ENCODE measurements at regions not wholly inside any gene's neighbourhood (a gene's known extent, or its start where the extent isn't known, plus 50 kb on each side); places are given as distances from the start of the nearest gene placed in this dataset.
A peak's percentile ranks its signal among the peaks of the same experiment; 100 is the strongest.
"Not testable (repeated sequence)": the region's sequence is repeated elsewhere in the genome, so short reads cannot be mapped to it uniquely, and the experiment has no call there.

GRCh38 chr20:52060794-52061714, 130.5 kb downstream of the ZFP64 start:
- ChIA-PET POLR2A (no interaction called here), CTCF (interaction anchor here (0.6 to 1.0 kb wide), 3 partner anchors 14 to 376 kb away, joined by 3 to 4 read pairs (median 4); no protein-coding TSS in a partner anchor)
- peak; percentile 24 for DNase-seq (ENCODE audit: extremely low spot score)
- TF ChIP-seq SUZ12 (IDR thresholded peaks at IDR 0.05) (no peak), ELF4 (IDR thresholded peaks at IDR 0.05) (no peak), FOXK2 (IDR thresholded peaks at IDR 0.05) (no peak), FOXM1 (IDR thresholded peaks at IDR 0.05; ENCODE audit: borderline replicate concordance) (no peak), ARNT (IDR thresholded peaks at IDR 0.05) (no peak), FOXA1 (IDR thresholded peaks at IDR 0.05) (no peak), LEF1 (IDR thresholded peaks at IDR 0.05; ENCODE audit: borderline replicate concordance) (no peak), ZNF384 (IDR thresholded peaks at IDR 0.05) (no peak), BHLHE40 (IDR thresholded peaks at IDR 0.05; ENCODE audit: borderline replicate concordance) (no peak), TARDBP (IDR thresholded peaks at IDR 0.05) (no peak), NFRKB (IDR thresholded peaks at IDR 0.05) (no peak), L3MBTL2 (conservative IDR thresholded peaks at IDR 0.05) (no peak), PKNOX1 (IDR thresholded peaks at IDR 0.05) (no peak), HDGF (IDR thresholded peaks at IDR 0.05; ENCODE audit: borderline replicate concordance) (no peak)

- CTCF ChIA-PET, result interaction anchor here (0.6 kb wide), 1 partner anchor 71 kb away, joined by 3 read pairs; no protein-coding TSS in a partner anchor
- DNase-seq (ENCODE audit: extremely low spot score); POLR2A ChIA-PET: not testable (repeated sequence)
Observed at GRCh38 chr20:52057133-52057532, 134.4 kb downstream of the ZFP64 start.

- ChIA-PET CTCF (interaction anchor here (0.6 kb wide), 1 partner anchor 72 kb away, joined by 3 read pairs; no protein-coding TSS in a partner anchor), POLR2A (no interaction called here)
- DNase-seq (ENCODE audit: extremely low spot score), result no peak
- TF ChIP-seq ZNF384 (IDR thresholded peaks at IDR 0.05), result no peak
- no peak for TF ChIP-seq LEF1 (IDR thresholded peaks at IDR 0.05; ENCODE audit: borderline replicate concordance)
- TF ChIP-seq FOXA1 (IDR thresholded peaks at IDR 0.05), result no peak
Observed at GRCh38 chr20:52056203-52057062, 135.1 kb downstream of the ZFP64 start.

GRCh38 chr20:52054123-52054522, 137.5 kb downstream of the ZFP64 start:
- CTCF ChIA-PET, result no interaction called here
- POLR2A ChIA-PET, result no interaction called here
- TF ChIP-seq FOXA1 (IDR thresholded peaks at IDR 0.05) (no peak), FOXK2 (IDR thresholded peaks at IDR 0.05) (no peak), PKNOX1 (IDR thresholded peaks at IDR 0.05) (no peak), FOXM1 (IDR thresholded peaks at IDR 0.05; ENCODE audit: borderline replicate concordance) (no peak), NFRKB (IDR thresholded peaks at IDR 0.05) (no peak), BHLHE40 (IDR thresholded peaks at IDR 0.05; ENCODE audit: borderline replicate concordance) (no peak), SP1 (IDR thresholded peaks at IDR 0.05) (no peak), ZNF384 (IDR thresholded peaks at IDR 0.05) (no peak), TARDBP (IDR thresholded peaks at IDR 0.05) (no peak), ELF4 (IDR thresholded peaks at IDR 0.05) (no peak), SUZ12 (IDR thresholded peaks at IDR 0.05) (no peak), HDGF (IDR thresholded peaks at IDR 0.05; ENCODE audit: borderline replicate concordance) (no peak), L3MBTL2 (conservative IDR thresholded peaks at IDR 0.05) (no peak), CTBP1 (IDR thresholded peaks at IDR 0.05; ENCODE audit: borderline replicate concordance) (no peak), ARNT (IDR thresholded peaks at IDR 0.05) (no peak), LEF1 (IDR thresholded peaks at IDR 0.05; ENCODE audit: borderline replicate concordance) (no peak)
- DNase-seq (ENCODE audit: extremely low spot score), result no peak

- TF ChIP-seq TARDBP (IDR thresholded peaks at IDR 0.05) (no peak), FOXA1 (IDR thresholded peaks at IDR 0.05) (no peak), NFRKB (IDR thresholded peaks at IDR 0.05) (no peak), PKNOX1 (IDR thresholded peaks at IDR 0.05) (no peak), FOXK2 (IDR thresholded peaks at IDR 0.05) (no peak), SUZ12 (IDR thresholded peaks at IDR 0.05) (no peak), LEF1 (IDR thresholded peaks at IDR 0.05; ENCODE audit: borderline replicate concordance) (no peak), BHLHE40 (IDR thresholded peaks at IDR 0.05; ENCODE audit: borderline replicate concordance) (no peak), FOXM1 (IDR thresholded peaks at IDR 0.05; ENCODE audit: borderline replicate concordance) (no peak), SP1 (IDR thresholded peaks at IDR 0.05) (no peak), L3MBTL2 (conservative IDR thresholded peaks at IDR 0.05) (no peak)
- POLR2A ChIA-PET, result no interaction called here
- DNase-seq (ENCODE audit: extremely low spot score), result peak; percentile 36
- CTCF ChIA-PET, result interaction anchor here (0.5 to 0.8 kb wide), 3 partner anchors 13 to 288 kb away, joined by 3 to 4 read pairs (median 3); no protein-coding TSS in a partner anchor
Observed at GRCh38 chr20:52049001-52049731, 142.4 kb downstream of the ZFP64 start.
